GM19238 (cell line): ENCODE measurements at regions not wholly inside any gene's neighbourhood (a gene's known extent, or its start where the extent isn't known, plus 50 kb on each side); places are given as distances from the start of the nearest gene placed in this dataset.

ENCODE experiments used
- DNase-seq: peaks from one replicate; pipeline ENCODE4 v3.0.0; 2011; ENCODE audit warnings: low spot score; ENCODE audit not compliant: insufficient read length

DNA sequence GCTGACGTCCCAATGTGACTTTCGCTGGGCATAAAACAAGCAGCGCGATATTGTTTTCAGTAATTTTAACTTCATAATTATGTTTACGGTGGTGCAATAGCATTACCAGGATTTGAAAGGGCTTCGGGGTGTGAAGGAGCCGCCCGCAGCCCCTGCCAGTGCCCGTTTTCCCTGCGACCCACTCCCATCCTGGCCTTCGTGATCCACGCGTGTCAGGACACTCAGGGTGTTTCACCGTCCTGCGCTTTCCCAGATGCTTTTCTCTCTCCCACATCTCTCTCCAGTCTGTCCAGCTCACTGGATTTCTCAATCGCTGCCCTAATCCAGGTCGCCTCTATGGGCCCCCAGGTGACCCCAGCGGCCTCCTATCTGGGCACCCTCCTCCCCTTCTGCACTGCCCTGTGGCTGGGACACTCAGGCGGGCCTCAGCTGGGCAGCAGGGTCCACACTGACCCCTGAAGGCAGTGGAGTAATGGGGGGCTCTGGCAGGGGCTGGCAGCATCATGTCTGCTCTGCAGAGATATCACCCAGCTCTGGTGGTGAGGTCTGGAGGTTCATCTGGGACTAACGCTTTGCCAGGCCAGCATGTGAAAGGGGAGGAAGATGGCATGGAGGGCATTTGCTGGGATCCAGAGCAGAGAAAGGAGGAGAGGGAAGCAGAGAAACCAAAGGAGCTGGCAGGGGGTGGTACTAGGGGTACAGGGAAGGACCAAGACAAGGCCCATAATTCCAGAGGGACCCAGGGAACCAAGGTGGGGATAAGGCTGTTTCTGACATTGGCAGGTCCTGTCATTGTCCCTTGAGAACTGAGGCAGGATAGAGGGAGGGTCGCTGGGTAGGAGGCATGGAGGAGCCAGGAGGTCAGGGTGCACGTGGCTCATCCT lies 622.8 kb downstream of the BRD1 start:
- no peak for DNase-seq

DNA sequence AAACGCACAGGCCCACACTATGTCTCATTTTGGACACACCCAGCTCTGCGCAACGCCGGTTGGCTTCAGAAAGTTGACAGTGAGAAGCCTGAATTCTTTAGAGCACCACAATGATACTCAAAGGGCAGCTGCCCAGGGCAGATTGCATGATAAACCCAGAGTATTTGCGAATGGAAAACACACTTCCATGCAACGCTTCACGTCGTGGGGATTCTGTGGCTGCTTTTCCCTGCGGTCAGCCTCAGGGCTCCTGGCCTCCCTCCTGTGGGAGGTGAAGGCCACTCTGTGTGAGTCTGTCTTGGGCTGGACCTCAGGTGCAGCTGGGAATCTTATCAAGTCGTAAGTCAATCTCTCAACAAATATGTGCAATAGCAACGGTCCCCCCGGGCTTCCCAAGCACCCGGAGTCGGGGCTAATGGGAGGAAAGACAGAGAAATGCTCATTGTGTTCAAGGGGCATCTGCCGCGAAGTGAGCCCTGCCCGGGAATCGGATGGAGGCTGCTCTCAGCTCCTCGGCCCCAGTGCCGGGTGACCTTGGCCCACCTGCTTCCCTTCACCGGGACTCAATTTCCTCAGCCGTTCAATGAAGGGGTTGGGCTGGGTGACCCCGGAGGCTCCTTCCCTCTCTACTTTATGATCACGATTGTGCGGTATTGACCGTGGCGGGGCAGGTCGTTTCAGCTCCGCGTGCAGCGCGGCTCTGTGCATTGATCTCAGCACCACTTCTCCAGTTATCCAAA lies 623.6 kb downstream of the BRD1 start:
- no peak for DNase-seq

DNA sequence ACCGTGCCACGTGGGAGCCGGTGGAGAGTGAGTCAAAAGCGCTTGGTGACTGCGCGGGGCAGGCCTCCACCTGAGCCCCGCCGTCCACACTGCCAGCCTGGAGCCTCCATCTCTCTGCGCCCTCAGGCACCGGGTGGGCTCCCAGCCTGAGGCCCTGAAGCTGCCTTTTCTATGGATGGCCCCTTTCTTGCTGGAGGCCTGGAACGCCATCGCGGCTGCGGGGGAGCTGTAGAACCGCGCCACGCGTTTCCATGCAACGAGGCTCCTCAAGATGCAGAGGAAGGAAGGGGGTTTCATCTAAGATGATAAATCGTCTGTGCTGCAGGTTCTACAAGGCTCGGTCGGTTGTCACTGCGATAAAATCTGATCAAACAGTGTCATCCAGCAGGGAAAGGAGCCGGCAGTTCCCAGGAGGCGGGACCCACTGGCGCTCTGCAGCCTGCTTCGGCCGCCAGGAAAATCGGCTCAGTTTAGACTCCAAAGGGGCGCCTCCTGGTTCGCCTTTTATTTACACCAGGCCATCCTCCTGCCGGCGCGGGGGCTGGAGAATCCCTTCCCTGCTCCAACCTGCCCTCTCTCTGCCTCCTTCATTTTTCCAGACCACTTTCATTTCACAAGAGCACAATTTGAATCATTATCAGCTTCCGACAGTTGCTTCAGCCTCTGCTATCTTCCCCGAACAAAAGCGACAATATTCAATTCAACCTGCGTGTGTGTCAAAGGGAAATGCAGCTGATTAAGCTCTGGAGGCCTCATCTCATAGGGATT lies 624.4 kb downstream of the BRD1 start:
- no peak for DNase-seq

DNA sequence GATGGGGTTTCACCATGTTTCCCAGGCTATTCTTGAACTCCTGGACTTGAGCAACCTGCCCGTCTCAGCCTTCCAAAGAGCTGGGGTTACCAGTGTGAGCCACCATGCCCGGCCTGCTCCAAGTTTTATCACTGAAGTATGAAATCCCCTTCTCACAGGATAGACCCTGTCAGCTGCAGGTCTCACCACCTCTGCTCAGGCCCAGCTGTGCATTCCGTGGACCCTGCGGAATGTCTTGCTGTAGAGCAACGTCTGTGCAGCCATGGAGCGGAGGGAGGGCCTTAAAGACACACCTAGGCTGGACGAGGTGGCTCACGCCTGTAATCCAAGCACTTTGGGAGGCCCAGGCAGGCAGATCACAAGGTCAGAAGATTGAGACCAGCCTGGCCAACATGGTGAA lies 625.4 kb downstream of the BRD1 start:
- no peak for DNase-seq

- DNase-seq: no peak
These were observed 626.4 kb downstream of the BRD1 start for GRCh38 chr22:49201046-49201970.

- no peak for DNase-seq
These were observed 628.4 kb downstream of the BRD1 start for GRCh38 chr22:49199224-49199623.

DNA sequence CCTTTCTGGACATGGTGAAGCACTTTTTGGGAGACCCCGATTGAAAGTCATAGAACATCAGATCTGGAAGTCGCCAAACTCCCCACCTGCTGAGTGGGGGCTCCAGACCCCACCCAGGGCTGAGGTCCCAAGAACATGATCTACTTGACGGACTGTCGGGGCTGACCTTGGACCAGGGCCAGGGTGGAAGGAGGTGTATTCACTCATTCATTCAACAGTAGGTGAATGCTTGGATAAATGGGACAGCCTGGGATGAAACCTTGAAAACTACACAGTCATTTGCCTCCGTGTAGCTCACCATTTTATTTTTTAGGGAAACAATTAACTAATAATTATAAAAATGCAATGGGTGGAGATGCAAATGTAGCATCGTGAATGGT lies 629.0 kb downstream of the BRD1 start:
- no peak for DNase-seq

DNA sequence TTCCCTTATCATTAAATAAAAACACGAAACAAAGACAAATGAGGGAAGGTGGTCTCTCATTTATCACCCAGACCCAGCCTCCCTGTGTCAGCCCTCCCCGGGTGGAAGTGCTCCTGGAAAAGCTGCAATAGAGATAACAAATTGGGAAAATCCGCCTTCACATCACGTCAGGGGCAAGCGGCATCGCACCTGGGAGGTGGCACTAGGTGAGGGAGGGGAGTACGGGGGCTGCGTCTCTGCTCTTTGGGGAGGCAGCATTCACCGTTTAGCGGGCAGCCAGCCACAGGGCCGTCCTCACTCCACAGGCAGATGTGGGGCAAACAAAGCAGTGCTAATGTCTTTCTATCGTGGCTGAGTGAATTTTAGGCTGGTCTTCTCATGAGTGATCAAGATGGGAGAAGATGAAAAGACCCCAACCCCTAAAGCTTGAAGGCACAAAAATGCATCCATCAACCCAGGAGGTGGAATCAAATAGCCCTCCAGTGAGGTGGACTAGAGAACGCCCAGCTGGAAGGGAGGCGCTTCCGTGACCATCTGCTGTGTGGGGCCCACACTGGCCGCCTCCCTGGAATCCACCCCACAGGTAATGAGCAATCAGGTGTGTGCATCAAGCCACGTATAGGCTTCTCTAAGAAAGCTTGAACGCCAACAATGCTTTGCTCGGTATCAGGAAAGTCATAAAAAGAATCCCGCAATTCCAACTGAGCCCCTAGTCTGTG lies 629.5 kb downstream of the BRD1 start:
- DNase-seq: no peak

- DNase-seq: no peak
These were observed 630.2 kb downstream of the BRD1 start for GRCh38 chr22:49197505-49197904.

- no peak for DNase-seq
These were observed 631.6 kb downstream of the BRD1 start for GRCh38 chr22:49196046-49196511.

DNA sequence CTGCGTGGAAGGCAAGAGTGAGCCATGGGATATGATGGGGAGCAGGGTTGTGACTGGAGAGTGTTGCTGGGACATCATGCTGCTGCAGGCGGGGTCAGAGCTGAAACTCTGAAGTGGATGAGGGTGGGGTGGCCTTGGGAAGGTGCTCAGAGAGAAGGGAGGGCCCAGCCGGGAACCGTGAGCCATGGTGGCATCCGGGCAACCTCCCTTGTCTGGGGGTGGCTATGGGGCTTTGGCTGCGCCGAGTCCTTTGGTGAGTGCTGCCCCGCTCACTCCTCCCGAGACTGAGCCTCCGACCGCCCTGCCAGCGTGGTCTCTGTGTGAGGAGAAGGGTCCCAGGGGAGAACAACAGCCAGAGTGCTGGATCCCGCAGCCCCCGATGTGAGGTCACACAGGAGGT lies 632.0 kb downstream of the BRD1 start:
- DNase-seq: no peak

DNA sequence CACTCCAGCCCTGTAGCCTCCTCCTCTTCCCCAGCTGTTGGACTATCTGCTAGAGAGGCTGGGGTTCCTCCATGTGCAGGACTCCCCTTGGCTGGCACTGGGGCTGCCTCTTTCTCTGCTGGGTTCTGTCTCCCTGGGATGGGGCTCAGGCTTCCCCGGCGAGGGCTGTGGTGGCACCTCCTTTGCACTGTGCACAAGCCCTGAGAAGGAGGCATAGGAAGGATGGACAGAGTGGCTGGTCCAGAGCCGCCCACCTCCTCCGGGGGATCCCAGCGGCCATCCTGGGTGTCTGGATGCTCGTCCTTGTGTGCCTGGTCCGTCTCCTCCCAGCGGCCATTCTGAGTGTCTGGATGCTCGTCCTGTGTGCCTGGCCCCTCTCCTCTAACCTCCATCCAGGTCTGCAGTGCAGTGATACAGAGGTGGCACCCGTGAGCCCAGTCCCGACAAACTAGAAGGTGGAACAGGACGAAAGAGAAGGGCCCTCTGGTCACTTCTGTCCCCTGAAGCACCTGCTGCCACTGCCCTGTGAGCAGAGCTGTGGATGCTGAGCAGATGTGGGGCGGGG lies 633.7 kb downstream of the BRD1 start:
- no peak for DNase-seq

DNA sequence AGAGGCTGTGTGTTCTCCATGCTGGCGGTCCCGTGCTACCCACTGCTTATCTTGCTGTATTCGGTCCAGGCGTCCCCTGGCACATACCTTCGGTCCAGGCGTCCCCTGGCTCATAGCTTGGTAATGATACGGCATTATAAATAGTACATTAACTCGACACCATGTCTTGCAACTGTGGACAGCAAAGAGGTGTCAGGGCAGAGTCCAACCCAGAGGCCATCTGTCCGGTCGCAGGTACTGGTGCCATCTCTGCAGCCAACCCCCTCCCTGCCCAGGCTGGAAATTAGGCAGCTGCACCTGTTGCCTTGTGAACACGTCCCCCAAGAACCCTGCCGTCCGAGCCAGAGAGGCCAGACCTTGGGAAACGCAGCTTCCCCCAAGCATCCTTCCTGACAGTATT lies 634.3 kb downstream of the BRD1 start:
- no peak for DNase-seq

GRCh38 chr22:49192857-49193250 lies 634.8 kb downstream of the BRD1 start:
- DNase-seq: no peak

GRCh38 chr22:49192180-49192856 lies 635.4 kb downstream of the BRD1 start:
- no peak for DNase-seq

DNA sequence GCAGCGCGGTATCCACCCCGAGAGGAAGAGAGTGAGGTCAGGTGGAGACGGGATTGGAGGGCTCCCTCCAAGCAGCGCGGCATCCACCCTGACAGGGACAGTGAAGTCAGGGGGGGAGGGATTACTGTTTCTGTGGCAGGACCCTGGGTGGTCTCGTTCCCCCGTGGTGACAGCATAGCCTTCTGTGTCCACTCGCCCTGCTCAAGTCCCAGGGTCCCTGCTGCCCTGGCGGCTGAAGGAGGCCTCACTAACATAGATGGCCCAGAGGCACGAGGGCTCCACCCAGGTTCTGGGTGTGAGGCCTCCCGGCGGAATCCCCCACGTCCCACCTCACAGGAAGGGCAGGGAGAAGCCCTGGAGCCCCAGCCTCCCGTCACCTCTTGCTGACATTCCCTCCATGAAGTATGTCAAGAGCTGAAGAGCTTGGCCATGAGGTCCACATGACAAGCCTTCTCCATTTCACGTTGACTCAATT lies 636.1 kb downstream of the BRD1 start:
- no peak for DNase-seq

DNA sequence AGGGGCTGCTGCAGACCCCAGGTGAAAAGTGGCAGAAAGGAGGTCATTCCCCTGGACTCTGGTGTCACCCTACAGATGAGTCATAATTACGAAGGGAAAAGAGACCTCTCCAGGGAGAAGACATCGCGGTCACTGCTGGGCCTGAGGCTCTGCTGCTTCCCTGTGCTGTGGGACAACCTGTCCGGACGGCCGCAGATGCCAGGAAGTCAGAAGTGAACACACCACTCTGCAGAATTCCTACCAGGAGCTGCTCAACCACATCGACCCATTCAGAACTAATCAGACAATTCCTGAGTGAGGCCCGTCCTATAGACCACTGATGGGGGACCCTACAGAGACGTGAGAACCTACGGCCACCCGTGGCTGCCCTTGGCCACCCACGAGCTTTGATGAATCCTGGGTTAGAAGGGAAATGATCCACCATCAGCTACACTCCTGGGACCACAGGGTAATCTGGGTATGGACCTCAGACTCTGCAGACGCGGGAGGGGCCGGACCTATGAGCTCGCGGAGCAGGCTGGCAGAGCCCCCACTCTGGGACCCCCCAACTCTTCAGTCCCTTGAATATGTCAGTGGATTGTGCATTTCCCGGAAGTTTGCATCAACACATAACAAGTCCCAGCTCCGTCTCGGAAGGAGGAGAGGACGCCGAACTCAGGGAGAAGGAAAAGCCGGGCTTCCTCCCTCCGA lies 636.7 kb downstream of the BRD1 start:
- no peak for DNase-seq

DNA sequence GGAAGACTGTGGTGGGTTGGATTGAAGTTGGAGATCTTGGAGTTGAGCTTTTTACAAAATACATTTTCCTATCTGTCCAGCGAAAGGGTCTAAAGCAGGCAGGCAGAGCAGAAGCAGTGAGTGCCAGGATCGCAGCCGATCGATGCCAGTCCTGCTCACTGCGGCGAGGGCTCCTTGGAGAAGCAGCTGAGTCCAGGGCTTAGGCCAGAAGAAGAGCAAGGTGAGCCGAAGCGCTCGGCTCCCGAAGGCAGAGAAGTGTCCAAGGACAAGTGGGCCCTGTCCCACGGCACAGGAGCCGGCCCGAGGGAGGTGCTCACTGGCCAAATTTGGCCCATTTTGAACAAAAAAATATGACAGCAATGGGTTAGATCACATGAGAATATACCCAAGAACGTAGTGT lies 637.8 kb downstream of the BRD1 start:
- DNase-seq: no peak

GRCh38 chr22:49188591-49188990 lies 639.1 kb downstream of the BRD1 start:
- DNase-seq: no peak
